NCI-H510A treated with DMSO at 0.1 percent for 48 hours (cell line): ENCODE measurements at regions not wholly inside any gene's neighbourhood (a gene's known extent, or its start where the extent isn't known, plus 50 kb on each side); places are given as distances from the start of the nearest gene placed in this dataset.

Experiments
- DNase-seq: peaks from one replicate; lab custom pipeline; 2025; lab: John Stamatoyannopoulos, UW

GRCh38 chr7:26046150-26046549 is 105.8 kb upstream of the NFE2L3 start:
- no peak for DNase-seq

- no peak for DNase-seq
Observed at GRCh38 chr7:26046878-26047277, 105.1 kb upstream of the NFE2L3 start.

- no peak for DNase-seq
Observed at GRCh38 chr7:26048663-26049062, 103.3 kb upstream of the NFE2L3 start.

- DNase-seq: no peak
Observed at GRCh38 chr7:26049081-26049480, 102.9 kb upstream of the NFE2L3 start.

GRCh38 chr7:26051021-26051420 is 101.0 kb upstream of the NFE2L3 start:
- DNase-seq: no peak

GRCh38 chr7:26052706-26053105 is 99.3 kb upstream of the NFE2L3 start:
- DNase-seq: no peak

- no peak for DNase-seq
Observed at GRCh38 chr7:26054386-26054785, 97.6 kb upstream of the NFE2L3 start.

GRCh38 chr7:26055241-26055640 is 96.8 kb upstream of the NFE2L3 start:
- DNase-seq: no peak

- peak; percentile 68 for DNase-seq
Observed at GRCh38 chr7:26060733-26061677, 91.0 kb upstream of the NFE2L3 start.

- DNase-seq: peak; percentile 77
Observed at GRCh38 chr7:26061678-26062603, 90.1 kb upstream of the NFE2L3 start.

GRCh38 chr7:26065652-26066051 is 86.3 kb upstream of the NFE2L3 start:
- DNase-seq: no peak

GRCh38 chr7:26066736-26067135 is 85.3 kb upstream of the NFE2L3 start:
- DNase-seq: no peak

GRCh38 chr7:26070290-26070689 is 81.7 kb upstream of the NFE2L3 start:
- no peak for DNase-seq

GRCh38 chr7:26071622-26072456 is 80.2 kb upstream of the NFE2L3 start:
- DNase-seq: no peak

GRCh38 chr7:26073041-26073440 is 79.0 kb upstream of the NFE2L3 start:
- DNase-seq: no peak

GRCh38 chr7:26074919-26075318 is 77.1 kb upstream of the NFE2L3 start:
- DNase-seq: no peak

- DNase-seq: no peak
Observed at GRCh38 chr7:26076691-26077090, 75.3 kb upstream of the NFE2L3 start.

- peak; percentile 88 for DNase-seq
Observed at GRCh38 chr7:26078437-26079336, 73.3 kb upstream of the NFE2L3 start.

- DNase-seq: no peak
Observed at GRCh38 chr7:26081638-26082037, 70.4 kb upstream of the NFE2L3 start.

GRCh38 chr7:26083113-26083512 is 68.9 kb upstream of the NFE2L3 start:
- DNase-seq: no peak

- no peak for DNase-seq
Observed at GRCh38 chr7:26084418-26084817, 67.6 kb upstream of the NFE2L3 start.
